Hepatocyte (in vitro differentiated cells): ENCODE measurements at regions not wholly inside any gene's neighbourhood (a gene's known extent, or its start where the extent isn't known, plus 50 kb on each side); places are given as distances from the start of the nearest gene placed in this dataset.

ENCODE experiments used
- CTCF ChIP-seq: fragments of 200-600 bp; sonication (generic); IDR thresholded peaks from 2 replicates; pipeline ENCODE4 v1.5.1; 2016; ENCODE audit warnings: antibody characterized with exemption, mild to moderate bottlenecking; ENCODE audit not compliant: poor library complexity
- EZH2 ChIP-seq: fragments of 200-600 bp; sonication (generic); IDR thresholded peaks from 2 replicates; pipeline ENCODE4 v1.6.1; 2016; ENCODE audit warnings: antibody characterized with exemption, mild to moderate bottlenecking, borderline replicate concordance
- EZH2phosphoT487 ChIP-seq: fragments of 200-600 bp; sonication (generic); IDR thresholded peaks from one replicate; pipeline ENCODE4 v1.6.1; 2018; ENCODE audit warnings: antibody characterized with exemption, mild to moderate bottlenecking, low read depth, moderate library complexity; ENCODE audit not compliant: unreplicated experiment, severe bottlenecking

GRCh38 chr7:46174196-46174580, 253.1 kb upstream of the IGFBP3 start:
- TF ChIP-seq CTCF (no peak), EZH2 (no peak), EZH2phosphoT487 (no peak)
